HEK293 (cell line): ENCODE measurements at regions not wholly inside any gene's neighbourhood (a gene's known extent, or its start where the extent isn't known, plus 50 kb on each side); places are given as distances from the start of the nearest gene placed in this dataset.

Experiments used
- ATF2 ChIP-seq: fragments of 450-650 bp; formaldehyde crosslinking; IDR thresholded peaks from 2 replicates; pipeline ENCODE4 v1.5.1; 2016; ENCODE audit warnings: missing biosample characterization, missing genetic modification characterization, low read depth
- CTCF ChIP-seq: fragments of 450-650 bp; formaldehyde crosslinking; IDR thresholded peaks from 2 replicates; pipeline ENCODE4 v1.5.1; 2016; ENCODE audit warnings: missing biosample characterization, missing genetic modification characterization
- ELK4 ChIP-seq: IDR thresholded peaks from 2 replicates; pipeline ENCODE4 v1.6.1; 2011; ENCODE audit warnings: mild to moderate bottlenecking, low read depth, low read length, borderline replicate concordance
- OVOL3 ChIP-seq: fragments of 450-650 bp; formaldehyde crosslinking; IDR thresholded peaks from 2 replicates; pipeline ENCODE4 v1.5.1; 2016; ENCODE audit warnings: missing biosample characterization, missing genetic modification characterization
- YY1 ChIP-seq: fragments of 450-650 bp; formaldehyde crosslinking; IDR thresholded peaks from 2 replicates; pipeline ENCODE4 v1.5.1; 2018; ENCODE audit warnings: missing biosample characterization, missing genetic modification characterization
- ZNF174 ChIP-seq: fragments of 450-650 bp; formaldehyde crosslinking; IDR thresholded peaks from 2 replicates; pipeline ENCODE4 v1.5.0; 2017; ENCODE audit warnings: missing biosample characterization, mild to moderate bottlenecking, missing genetic modification characterization
- ZNF23 ChIP-seq: fragments of 450-650 bp; formaldehyde crosslinking; IDR thresholded peaks from 2 replicates; pipeline ENCODE4 v1.5.1; 2016; ENCODE audit warnings: missing biosample characterization, missing genetic modification characterization, borderline replicate concordance
- ZNF280C ChIP-seq: fragments of 450-650 bp; formaldehyde crosslinking; IDR thresholded peaks from 2 replicates; pipeline ENCODE4 v1.5.1; 2016; ENCODE audit warnings: missing biosample characterization, missing genetic modification characterization
- ZNF311 ChIP-seq: fragments of 450-650 bp; formaldehyde crosslinking; IDR thresholded peaks from 2 replicates; pipeline ENCODE4 v1.5.1; 2017; ENCODE audit warnings: missing biosample characterization, missing genetic modification characterization, borderline replicate concordance
- ZNF416 ChIP-seq: fragments of 450-650 bp; formaldehyde crosslinking; IDR thresholded peaks from 2 replicates; pipeline ENCODE4 v1.5.1; 2016; ENCODE audit warnings: missing biosample characterization, missing genetic modification characterization

GRCh38 chrX:104427073-104427472 is 138.9 kb upstream of the IL1RAPL2 start:
- TF ChIP-seq ZNF416 (tag by site-specific recombination) (no peak), ZNF311 (tag by site-specific recombination) (no peak), ZNF23 (tag by site-specific recombination) (no peak), CTCF (tag by site-specific recombination) (no peak), OVOL3 (no peak), ELK4 (no peak), ZNF174 (tag by site-specific recombination) (no peak), YY1 (tag by site-specific recombination) (no peak), ZNF280C (no peak), ATF2 (tag by site-specific recombination) (no peak)
